ENCODE measurements at regions not wholly inside any gene's neighbourhood (a gene's known extent, or its start where the extent isn't known, plus 50 kb on each side); places are given as distances from the start of the nearest gene placed in this dataset.

DNA sequence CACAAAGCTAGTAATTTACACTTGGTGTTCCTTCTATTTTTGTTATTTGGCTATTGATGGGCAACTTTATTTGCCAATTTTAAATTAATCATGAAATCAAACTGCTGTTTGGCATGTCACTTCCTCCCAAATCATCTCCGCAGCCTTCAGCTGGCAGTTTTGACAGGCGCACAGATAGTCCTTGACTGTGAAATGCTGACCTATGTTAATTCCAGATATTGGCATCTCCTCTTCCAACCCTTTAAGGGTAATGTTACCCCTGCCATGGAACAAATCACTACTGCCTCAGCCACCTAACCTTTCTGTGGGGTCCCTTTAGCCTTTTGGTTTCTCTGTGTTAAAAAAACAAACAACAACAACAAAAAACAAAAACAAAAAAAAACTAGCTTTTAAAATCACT lies 182.4 kb upstream of the TANK start:
- TF ChIP-seq, protein P1, sequence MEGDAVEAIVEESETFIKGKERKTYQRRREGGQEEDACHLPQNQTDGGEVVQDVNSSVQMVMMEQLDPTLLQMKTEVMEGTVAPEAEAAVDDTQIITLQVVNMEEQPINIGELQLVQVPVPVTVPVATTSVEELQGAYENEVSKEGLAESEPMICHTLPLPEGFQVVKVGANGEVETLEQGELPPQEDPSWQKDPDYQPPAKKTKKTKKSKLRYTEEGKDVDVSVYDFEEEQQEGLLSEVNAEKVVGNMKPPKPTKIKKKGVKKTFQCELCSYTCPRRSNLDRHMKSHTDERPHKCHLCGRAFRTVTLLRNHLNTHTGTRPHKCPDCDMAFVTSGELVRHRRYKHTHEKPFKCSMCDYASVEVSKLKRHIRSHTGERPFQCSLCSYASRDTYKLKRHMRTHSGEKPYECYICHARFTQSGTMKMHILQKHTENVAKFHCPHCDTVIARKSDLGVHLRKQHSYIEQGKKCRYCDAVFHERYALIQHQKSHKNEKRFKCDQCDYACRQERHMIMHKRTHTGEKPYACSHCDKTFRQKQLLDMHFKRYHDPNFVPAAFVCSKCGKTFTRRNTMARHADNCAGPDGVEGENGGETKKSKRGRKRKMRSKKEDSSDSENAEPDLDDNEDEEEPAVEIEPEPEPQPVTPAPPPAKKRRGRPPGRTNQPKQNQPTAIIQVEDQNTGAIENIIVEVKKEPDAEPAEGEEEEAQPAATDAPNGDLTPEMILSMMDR (IDR thresholded peaks at IDR 0.05; ENCODE audit: control insufficient read depth, insufficient read depth, low read depth, low read length, missing control alignments), result no peak
- no peak for DNase-seq (ENCODE audit: low read depth)
- no peak overlapping the region for H3K4me3 ChIP-seq (ENCODE audit: control insufficient read depth, low read depth, low read length)

DNA sequence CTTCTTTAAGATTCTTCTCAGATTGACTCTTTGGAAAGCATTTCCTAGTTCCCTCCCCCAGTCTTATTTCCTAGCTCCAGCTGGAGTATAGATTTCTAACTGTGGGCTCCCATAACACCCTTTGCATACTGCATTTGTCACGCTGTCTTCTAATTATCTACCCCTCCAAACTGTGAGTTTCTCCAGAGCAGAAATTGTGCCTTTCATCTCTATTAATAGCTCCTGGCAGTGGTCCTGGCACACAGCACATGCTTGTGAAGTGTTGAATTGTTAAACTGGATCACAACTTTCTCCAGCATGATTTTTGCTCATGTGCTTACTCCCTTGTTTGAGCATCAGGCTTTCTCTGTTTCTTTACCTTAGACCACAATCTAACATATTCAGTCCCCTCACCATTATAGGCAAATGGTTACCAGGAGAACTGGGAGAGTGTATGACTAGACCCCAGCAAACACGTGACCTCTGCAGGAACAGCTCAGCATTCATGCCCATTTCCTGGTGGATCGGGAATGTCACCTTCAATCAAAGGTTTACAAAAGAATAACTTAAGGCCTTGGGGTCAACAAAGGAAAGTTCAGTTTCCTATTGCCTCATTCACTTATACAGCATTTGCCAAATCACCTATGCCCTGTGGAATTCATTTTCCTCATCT lies 175.7 kb upstream of the TANK start:
- TF ChIP-seq, protein P1 (IDR thresholded peaks at IDR 0.05; ENCODE audit: control insufficient read depth, insufficient read depth, low read depth, low read length, missing control alignments), result no peak
- no peak overlapping the region for H3K4me3 ChIP-seq (ENCODE audit: control insufficient read depth, low read depth, low read length)
- no peak for DNase-seq (ENCODE audit: low read depth)

DNA sequence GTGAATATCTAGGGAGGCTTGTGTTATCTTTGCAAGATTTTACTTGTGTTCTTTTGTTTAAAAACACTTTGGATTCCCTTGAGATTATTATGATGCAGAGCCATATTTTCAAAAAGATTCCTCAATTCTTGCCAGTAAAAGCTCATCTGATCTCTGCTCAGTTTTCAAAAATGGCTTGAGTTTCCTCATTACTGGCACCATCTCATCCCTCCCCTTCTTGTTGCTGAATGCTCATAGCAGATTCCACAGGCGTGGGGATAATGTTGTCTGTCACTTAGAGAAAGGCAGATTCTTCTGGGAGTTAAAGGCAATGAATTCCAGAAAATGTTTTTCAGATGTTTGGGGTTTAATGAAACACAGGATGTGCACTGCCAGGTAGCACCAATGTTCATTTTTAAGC lies 170.4 kb upstream of the TANK start:
- no peak for DNase-seq (ENCODE audit: low read depth)
- TF ChIP-seq, protein P1 (IDR thresholded peaks at IDR 0.05; ENCODE audit: control insufficient read depth, insufficient read depth, low read depth, low read length, missing control alignments), result no peak
- no peak overlapping the region for H3K4me3 ChIP-seq (ENCODE audit: control insufficient read depth, low read depth, low read length)

DNA sequence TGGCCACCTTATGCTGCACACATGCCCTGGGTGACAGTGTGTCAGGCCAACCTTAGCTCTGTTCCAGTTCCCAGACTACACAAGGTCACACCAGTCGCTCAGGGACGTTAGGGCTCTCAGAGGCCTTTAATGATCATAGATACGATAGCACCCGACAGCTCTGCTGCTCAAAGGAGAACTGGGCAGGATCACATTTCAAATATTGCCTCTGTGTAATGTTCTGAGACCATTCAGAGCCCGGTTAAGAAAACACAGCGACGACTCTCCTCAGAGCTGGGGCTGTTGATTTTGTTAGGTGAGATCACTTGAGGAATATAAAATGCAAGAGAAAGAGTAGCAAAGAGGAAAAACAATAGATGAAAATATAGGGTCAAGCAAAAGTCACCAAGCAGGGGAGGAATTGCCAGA lies 166.6 kb upstream of the TANK start:
- DNase-seq (ENCODE audit: low read depth), result no peak
- no peak overlapping the region for H3K4me3 ChIP-seq (ENCODE audit: control insufficient read depth, low read depth, low read length)
- TF ChIP-seq, protein P1 (IDR thresholded peaks at IDR 0.05; ENCODE audit: control insufficient read depth, insufficient read depth, low read depth, low read length, missing control alignments), result no peak

DNA sequence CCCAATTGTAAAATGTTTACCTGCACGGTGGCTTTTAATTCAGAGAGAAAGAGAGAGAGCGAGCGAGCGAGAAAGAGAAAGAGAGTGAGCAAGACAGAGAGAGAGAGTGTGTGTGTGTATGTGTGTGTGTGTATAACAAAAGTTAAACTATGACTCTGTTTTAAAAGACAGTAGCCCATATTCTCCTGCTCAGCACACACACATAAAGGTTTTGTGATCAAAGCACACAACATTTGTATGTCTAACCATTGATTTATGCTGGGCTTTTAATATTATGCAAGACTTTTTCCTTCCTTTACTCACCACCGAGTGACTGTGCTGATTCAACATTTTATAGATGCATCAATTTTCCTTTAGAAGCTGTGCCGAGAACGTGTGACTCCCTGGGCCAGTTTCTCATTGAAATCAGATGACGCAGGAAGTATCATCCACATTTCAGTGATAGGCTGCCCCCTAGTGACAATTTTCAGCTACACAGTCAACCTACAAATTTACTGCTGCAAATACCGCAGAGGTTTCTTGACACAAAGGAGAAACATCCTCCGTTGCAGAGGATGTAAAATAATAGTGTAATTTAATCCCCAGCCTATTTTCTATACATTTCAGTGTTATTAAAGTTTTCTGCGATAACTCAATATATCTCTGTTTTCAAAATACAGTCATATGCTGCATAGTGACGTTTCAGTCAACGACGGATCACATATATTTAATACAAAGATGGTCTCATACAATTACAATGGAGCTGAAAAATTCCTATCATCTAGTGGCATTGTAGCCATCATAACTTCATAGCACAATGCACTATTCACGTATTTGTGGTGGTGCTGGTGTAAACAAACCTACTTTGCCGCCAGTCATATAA lies 165.9 kb upstream of the TANK start:
- TF ChIP-seq, protein P1 (IDR thresholded peaks at IDR 0.05; ENCODE audit: control insufficient read depth, insufficient read depth, low read depth, low read length, missing control alignments), result peak; percentile 75
- no peak overlapping the region for H3K4me3 ChIP-seq (ENCODE audit: control insufficient read depth, low read depth, low read length)
- DNase-seq (ENCODE audit: low read depth), result peak; percentile 93

DNA sequence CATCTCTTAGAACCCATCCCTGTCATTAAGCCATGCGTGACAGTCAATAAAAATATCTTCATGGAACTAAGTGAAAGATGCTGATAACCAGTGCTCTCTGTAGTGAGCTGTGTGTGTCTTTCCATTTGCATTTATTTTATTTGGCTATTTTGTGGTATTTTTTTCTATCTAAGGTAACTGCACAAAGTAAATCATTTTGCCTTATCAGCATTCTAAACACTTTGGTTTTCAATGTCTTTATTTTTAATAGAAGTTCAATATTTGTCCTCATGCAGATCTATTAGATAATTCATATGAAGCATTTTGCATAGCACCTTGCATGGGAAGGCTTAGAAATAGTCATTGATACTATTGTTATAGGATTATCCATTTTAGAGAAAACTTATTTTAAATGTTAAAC lies 163.6 kb upstream of the TANK start:
- TF ChIP-seq, protein P1 (IDR thresholded peaks at IDR 0.05; ENCODE audit: control insufficient read depth, insufficient read depth, low read depth, low read length, missing control alignments), result no peak
- no peak for DNase-seq (ENCODE audit: low read depth)
- no peak overlapping the region for H3K4me3 ChIP-seq (ENCODE audit: control insufficient read depth, low read depth, low read length)

All from AG09309 (cell line).